ENCODE measurements at regions not wholly inside any gene's neighbourhood (a gene's known extent, or its start where the extent isn't known, plus 50 kb on each side); places are given as distances from the start of the nearest gene placed in this dataset.

- H3K23ac ChIP-seq (ENCODE audit: low read depth, low read length, poor library complexity), result no peak overlapping the region
- no peak overlapping the region for H3K4me2 ChIP-seq (ENCODE audit: insufficient read depth, low read length, poor library complexity, severe bottlenecking)
- peaks cover 0 to 2% of the 10 kb centered on the region in 2 donors for H3K4me1 ChIP-seq (ENCODE audit: control insufficient read depth in 2 of 2, insufficient read depth in 1 of 2, low read depth in 1 of 2, low read length in 2 of 2)
- no peak overlapping the region for H2BK120ac ChIP-seq (ENCODE audit: low read depth, low read length)
- H3K27ac ChIP-seq (replicated peaks; ENCODE audit: low read length), result no peak overlapping the region
- no peak overlapping the region for H3K18ac ChIP-seq (ENCODE audit: low read length)
- no peak overlapping the region for H2BK5ac ChIP-seq (ENCODE audit: low read length)
- H3K9me3 ChIP-seq (replicated peaks in 1 of 2; ENCODE audit: control insufficient read depth in 2 of 2, insufficient read depth in 1 of 2, low read depth in 1 of 2, low read length in 2 of 2), result no peaks in the 10 kb centered on the region
- no peak overlapping the region for H3K14ac ChIP-seq (ENCODE audit: low read length)
- peaks cover 0 to 89% (median 0%) of the 10 kb centered on the region in 3 experiments for H3K27me3 ChIP-seq (ENCODE audit: control insufficient read depth in 3 of 3, insufficient read depth in 3 of 3, low read depth in 1 of 3, low read length in 3 of 3)
- H2BK12ac ChIP-seq (ENCODE audit: low read length), result no peak overlapping the region
- H2AK5ac ChIP-seq (ENCODE audit: low read depth, low read length), result no peak overlapping the region
- no peaks in the 10 kb centered on the region for H3K36me3 ChIP-seq (replicated peaks in 1 of 2; ENCODE audit: control insufficient read depth in 2 of 2, insufficient read depth in 2 of 2, low read length in 2 of 2)
- H2BK15ac ChIP-seq (ENCODE audit: low read length), result no peak overlapping the region
- no peak overlapping the region for H4K91ac ChIP-seq (ENCODE audit: low read depth, low read length, poor library complexity)
- DNase-seq (ENCODE audit: low spot score), result no peak
- no CpG with 5 or more reads among the region's 6 CpGs for WGBS, 2 donors (ENCODE audit: extremely low coverage in 2 of 2, insufficient read length in 2 of 2, insufficient replicate concordance in 1 of 2)
- no peak overlapping the region for H2AFZ ChIP-seq (ENCODE audit: low read length)
- no peak overlapping the region for H3K9ac ChIP-seq (ENCODE audit: low read depth, low read length, poor library complexity)
- H4K8ac ChIP-seq (ENCODE audit: low read depth, low read length), result no peak overlapping the region
- H3K4me3 ChIP-seq (ENCODE audit: low read length in 2 of 2), result no peak overlapping the region
- no peaks in the 10 kb centered on the region for H3K79me1 ChIP-seq (ENCODE audit: low read depth, low read length)
- H3K4ac ChIP-seq (ENCODE audit: low read length), result no peak overlapping the region
Measured at GRCh38 chr3:72577190-72577589, 271.1 kb downstream of the SHQ1 start.

- no peak overlapping the region for H2AFZ ChIP-seq (ENCODE audit: low read length)
- H3K4me2 ChIP-seq (ENCODE audit: insufficient read depth, low read length, poor library complexity, severe bottlenecking), result no peak overlapping the region
- H2BK5ac ChIP-seq (ENCODE audit: low read length), result no peak overlapping the region
- peaks cover 0 to 2% of the 10 kb centered on the region in 2 donors for H3K4me1 ChIP-seq (ENCODE audit: control insufficient read depth in 2 of 2, insufficient read depth in 1 of 2, low read depth in 1 of 2, low read length in 2 of 2)
- peaks cover 0 to 89% (median 0%) of the 10 kb centered on the region in 3 experiments for H3K27me3 ChIP-seq (ENCODE audit: control insufficient read depth in 3 of 3, insufficient read depth in 3 of 3, low read depth in 1 of 3, low read length in 3 of 3)
- no peaks in the 10 kb centered on the region for H3K79me1 ChIP-seq (ENCODE audit: low read depth, low read length)
- no peak overlapping the region for H3K14ac ChIP-seq (ENCODE audit: low read length)
- no peak overlapping the region for H3K23ac ChIP-seq (ENCODE audit: low read depth, low read length, poor library complexity)
- H2AK5ac ChIP-seq (ENCODE audit: low read depth, low read length), result no peak overlapping the region
- H3K4ac ChIP-seq (ENCODE audit: low read length), result no peak overlapping the region
- no peak overlapping the region for H2BK12ac ChIP-seq (ENCODE audit: low read length)
- WGBS, 2 donors (ENCODE audit: extremely low coverage in 2 of 2, insufficient read length in 2 of 2, insufficient replicate concordance in 1 of 2), result no CpG with 5 or more reads among the region's 5 CpGs
- no peak overlapping the region for H2BK120ac ChIP-seq (ENCODE audit: low read depth, low read length)
- H3K9ac ChIP-seq (ENCODE audit: low read depth, low read length, poor library complexity), result no peak overlapping the region
- H3K4me3 ChIP-seq (ENCODE audit: low read length in 2 of 2), result no peak overlapping the region
- DNase-seq (ENCODE audit: low spot score), result no peak
- no peak overlapping the region for H4K8ac ChIP-seq (ENCODE audit: low read depth, low read length)
- H3K9me3 ChIP-seq (replicated peaks in 1 of 2; ENCODE audit: control insufficient read depth in 2 of 2, insufficient read depth in 1 of 2, low read depth in 1 of 2, low read length in 2 of 2), result no peaks in the 10 kb centered on the region
- no peak overlapping the region for H2BK15ac ChIP-seq (ENCODE audit: low read length)
- no peaks in the 10 kb centered on the region for H3K36me3 ChIP-seq (replicated peaks in 1 of 2; ENCODE audit: control insufficient read depth in 2 of 2, insufficient read depth in 2 of 2, low read length in 2 of 2)
- no peak overlapping the region for H3K18ac ChIP-seq (ENCODE audit: low read length)
- H3K27ac ChIP-seq (replicated peaks; ENCODE audit: low read length), result no peak overlapping the region
- no peak overlapping the region for H4K91ac ChIP-seq (ENCODE audit: low read depth, low read length, poor library complexity)
Measured at GRCh38 chr3:72576563-72576962, 271.7 kb downstream of the SHQ1 start.

GRCh38 chr3:72574144-72574543 lies 274.1 kb downstream of the SHQ1 start:
- no peak overlapping the region for H4K91ac ChIP-seq (ENCODE audit: low read depth, low read length, poor library complexity)
- H4K8ac ChIP-seq (ENCODE audit: low read depth, low read length), result no peak overlapping the region
- H2BK12ac ChIP-seq (ENCODE audit: low read length), result no peak overlapping the region
- peaks cover 0 to 2% of the 10 kb centered on the region in 2 donors for H3K4me1 ChIP-seq (ENCODE audit: control insufficient read depth in 2 of 2, insufficient read depth in 1 of 2, low read depth in 1 of 2, low read length in 2 of 2)
- H3K27me3 ChIP-seq (ENCODE audit: control insufficient read depth in 3 of 3, insufficient read depth in 3 of 3, low read depth in 1 of 3, low read length in 3 of 3), result peaks cover 0 to 76% (median 0%) of the 10 kb centered on the region in 3 experiments
- no peak overlapping the region for H2AK5ac ChIP-seq (ENCODE audit: low read depth, low read length)
- no peak overlapping the region for H3K27ac ChIP-seq (replicated peaks; ENCODE audit: low read length)
- H2BK15ac ChIP-seq (ENCODE audit: low read length), result no peak overlapping the region
- no peak overlapping the region for H3K18ac ChIP-seq (ENCODE audit: low read length)
- no peak overlapping the region for H3K4me3 ChIP-seq (ENCODE audit: low read length in 2 of 2)
- no peak overlapping the region for H2BK120ac ChIP-seq (ENCODE audit: low read depth, low read length)
- H3K9ac ChIP-seq (ENCODE audit: low read depth, low read length, poor library complexity), result no peak overlapping the region
- no CpG with 5 or more reads among the region's 1 CpG for WGBS, 2 donors (ENCODE audit: extremely low coverage in 2 of 2, insufficient read length in 2 of 2, insufficient replicate concordance in 1 of 2)
- H3K14ac ChIP-seq (ENCODE audit: low read length), result no peak overlapping the region
- H3K23ac ChIP-seq (ENCODE audit: low read depth, low read length, poor library complexity), result no peak overlapping the region
- no peak overlapping the region for H2BK5ac ChIP-seq (ENCODE audit: low read length)
- no peaks in the 10 kb centered on the region for H3K79me1 ChIP-seq (ENCODE audit: low read depth, low read length)
- H3K4ac ChIP-seq (ENCODE audit: low read length), result no peak overlapping the region
- no peaks in the 10 kb centered on the region for H3K9me3 ChIP-seq (replicated peaks in 1 of 2; ENCODE audit: control insufficient read depth in 2 of 2, insufficient read depth in 1 of 2, low read depth in 1 of 2, low read length in 2 of 2)
- no peak overlapping the region for H3K4me2 ChIP-seq (ENCODE audit: insufficient read depth, low read length, poor library complexity, severe bottlenecking)
- no peaks in the 10 kb centered on the region for H3K36me3 ChIP-seq (replicated peaks in 1 of 2; ENCODE audit: control insufficient read depth in 2 of 2, insufficient read depth in 2 of 2, low read length in 2 of 2)
- no peak for DNase-seq (ENCODE audit: low spot score)
- no peak overlapping the region for H2AFZ ChIP-seq (ENCODE audit: low read length)

- Histone ChIP-seq H3K27ac (replicated peaks; ENCODE audit: low read length) (no peak overlapping the region), H3K4me2 (ENCODE audit: insufficient read depth, low read length, poor library complexity, severe bottlenecking) (no peak overlapping the region), H3K36me3 (replicated peaks in 1 of 2; ENCODE audit: control insufficient read depth in 2 of 2, insufficient read depth in 2 of 2, low read length in 2 of 2) (no peaks in the 10 kb centered on the region), H2AFZ (ENCODE audit: low read length) (no peak overlapping the region), H3K9ac (ENCODE audit: low read depth, low read length, poor library complexity) (no peak overlapping the region), H2BK15ac (ENCODE audit: low read length) (no peak overlapping the region), H4K8ac (ENCODE audit: low read depth, low read length) (no peak overlapping the region), H3K4ac (ENCODE audit: low read length) (no peak overlapping the region), H3K79me1 (ENCODE audit: low read depth, low read length) (no peaks in the 10 kb centered on the region), H2BK12ac (ENCODE audit: low read length) (no peak overlapping the region), H3K14ac (ENCODE audit: low read length) (no peak overlapping the region), H3K4me1 (ENCODE audit: control insufficient read depth in 2 of 2, insufficient read depth in 1 of 2, low read depth in 1 of 2, low read length in 2 of 2) (peaks cover 0 to 5% of the 10 kb centered on the region in 2 donors), H2AK5ac (ENCODE audit: low read depth, low read length) (no peak overlapping the region), H3K23ac (ENCODE audit: low read depth, low read length, poor library complexity) (no peak overlapping the region), H3K27me3 (ENCODE audit: control insufficient read depth in 3 of 3, insufficient read depth in 3 of 3, low read depth in 1 of 3, low read length in 3 of 3) (peaks cover 0 to 67% (median 0%) of the 10 kb centered on the region in 3 experiments), H2BK120ac (ENCODE audit: low read depth, low read length) (no peak overlapping the region), H3K4me3 (ENCODE audit: low read length in 2 of 2) (no peak overlapping the region), H2BK5ac (ENCODE audit: low read length) (no peak overlapping the region), H3K18ac (ENCODE audit: low read length) (no peak overlapping the region), H4K91ac (ENCODE audit: low read depth, low read length, poor library complexity) (no peak overlapping the region), H3K9me3 (replicated peaks in 1 of 2; ENCODE audit: control insufficient read depth in 2 of 2, insufficient read depth in 1 of 2, low read depth in 1 of 2, low read length in 2 of 2) (no peaks in the 10 kb centered on the region)
- WGBS, 2 donors (ENCODE audit: extremely low coverage in 2 of 2, insufficient read length in 2 of 2, insufficient replicate concordance in 1 of 2), result no CpG with 5 or more reads among the region's 13 CpGs
- DNase-seq (ENCODE audit: low spot score), result no peak
Measured at GRCh38 chr3:72573051-72573450, 275.2 kb downstream of the SHQ1 start.

All from neuronal stem cell (in vitro differentiated cells).